HEK293 (cell line): ENCODE measurements at regions not wholly inside any gene's neighbourhood (a gene's known extent, or its start where the extent isn't known, plus 50 kb on each side); places are given as distances from the start of the nearest gene placed in this dataset.

Experiments used
- GLIS1 ChIP-seq: fragments of 450-650 bp; formaldehyde crosslinking; IDR thresholded peaks from 2 replicates; pipeline ENCODE4 v1.5.1; 2016; ENCODE audit warnings: missing biosample characterization, missing genetic modification characterization
- IKZF3 ChIP-seq: fragments of 450-650 bp; IDR thresholded peaks from 2 replicates; pipeline ENCODE4 v1.5.0; 2018; ENCODE audit warnings: missing biosample characterization, mild to moderate bottlenecking, missing genetic modification characterization, moderate library complexity
- KLF8 ChIP-seq: fragments of 450-650 bp; formaldehyde crosslinking; IDR thresholded peaks from 2 replicates; pipeline ENCODE4 v1.5.1; 2016; ENCODE audit warnings: missing biosample characterization, missing genetic modification characterization
- REPIN1 ChIP-seq: fragments of 450-650 bp; formaldehyde crosslinking; IDR thresholded peaks from 2 replicates; pipeline ENCODE4 v1.5.1; 2017; ENCODE audit warnings: missing biosample characterization, missing genetic modification characterization, low read depth
- YY1 ChIP-seq: fragments of 450-650 bp; formaldehyde crosslinking; IDR thresholded peaks from 2 replicates; pipeline ENCODE4 v1.5.1; 2018; ENCODE audit warnings: missing biosample characterization, missing genetic modification characterization
- ZBTB48 ChIP-seq: fragments of 450-650 bp; formaldehyde crosslinking; IDR thresholded peaks from 2 replicates; pipeline ENCODE4 v1.5.1; 2016; ENCODE audit warnings: missing biosample characterization, missing genetic modification characterization
- ZNF221 ChIP-seq: fragments of 450-650 bp; formaldehyde crosslinking; IDR thresholded peaks from 2 replicates; pipeline ENCODE4 v1.5.1; 2017; ENCODE audit warnings: missing biosample characterization, missing genetic modification characterization, borderline replicate concordance
- ZNF350 ChIP-seq: fragments of 450-650 bp; formaldehyde crosslinking; IDR thresholded peaks from 2 replicates; pipeline ENCODE4 v1.5.0; 2017; ENCODE audit warnings: missing biosample characterization, mild to moderate bottlenecking, missing genetic modification characterization
- ZNF423 ChIP-seq: fragments of 450-650 bp; formaldehyde crosslinking; IDR thresholded peaks from 2 replicates; pipeline ENCODE4 v1.5.1; 2016; ENCODE audit warnings: missing biosample characterization, missing genetic modification characterization
- ZXDB ChIP-seq: fragments of 450-650 bp; formaldehyde crosslinking; IDR thresholded peaks from 2 replicates; pipeline ENCODE4 v1.5.1; 2016; ENCODE audit warnings: missing biosample characterization, missing genetic modification characterization
- TF ChIP-seq, protein P1 (sequence below): fragments of 450-650 bp; formaldehyde crosslinking; IDR thresholded peaks from 2 replicates; pipeline ENCODE4 v1.5.1; 2016; ENCODE audit warnings: missing biosample characterization, missing genetic modification characterization
- TF ChIP-seq, protein P2 (sequence below): fragments of 450-650 bp; formaldehyde crosslinking; IDR thresholded peaks from 2 replicates; pipeline ENCODE4 v1.5.1; 2016; ENCODE audit warnings: missing biosample characterization, missing genetic modification characterization

DNA sequence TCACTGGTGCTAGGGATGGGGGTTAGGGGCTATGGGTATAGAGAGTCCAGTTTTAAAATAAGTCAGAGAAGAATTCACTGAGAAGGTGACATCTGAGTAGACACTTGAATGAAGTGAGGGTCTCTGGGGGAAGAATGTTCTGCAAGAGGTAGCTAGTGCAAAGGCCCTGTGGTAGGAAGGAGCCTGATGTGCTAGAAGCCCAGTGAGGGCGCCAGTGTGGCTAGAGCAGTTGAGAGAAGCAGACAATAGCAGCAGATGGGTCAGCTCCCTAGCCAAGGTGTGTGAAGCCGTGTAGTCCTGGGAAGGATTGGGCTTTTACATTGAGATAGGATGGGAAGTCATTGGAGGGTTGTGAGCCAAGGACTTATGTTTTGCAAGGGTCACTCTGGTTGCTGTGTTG is 105.8 kb upstream of the PELI1 start:
- TF ChIP-seq IKZF3: no peak
- TF ChIP-seq, protein P1, sequence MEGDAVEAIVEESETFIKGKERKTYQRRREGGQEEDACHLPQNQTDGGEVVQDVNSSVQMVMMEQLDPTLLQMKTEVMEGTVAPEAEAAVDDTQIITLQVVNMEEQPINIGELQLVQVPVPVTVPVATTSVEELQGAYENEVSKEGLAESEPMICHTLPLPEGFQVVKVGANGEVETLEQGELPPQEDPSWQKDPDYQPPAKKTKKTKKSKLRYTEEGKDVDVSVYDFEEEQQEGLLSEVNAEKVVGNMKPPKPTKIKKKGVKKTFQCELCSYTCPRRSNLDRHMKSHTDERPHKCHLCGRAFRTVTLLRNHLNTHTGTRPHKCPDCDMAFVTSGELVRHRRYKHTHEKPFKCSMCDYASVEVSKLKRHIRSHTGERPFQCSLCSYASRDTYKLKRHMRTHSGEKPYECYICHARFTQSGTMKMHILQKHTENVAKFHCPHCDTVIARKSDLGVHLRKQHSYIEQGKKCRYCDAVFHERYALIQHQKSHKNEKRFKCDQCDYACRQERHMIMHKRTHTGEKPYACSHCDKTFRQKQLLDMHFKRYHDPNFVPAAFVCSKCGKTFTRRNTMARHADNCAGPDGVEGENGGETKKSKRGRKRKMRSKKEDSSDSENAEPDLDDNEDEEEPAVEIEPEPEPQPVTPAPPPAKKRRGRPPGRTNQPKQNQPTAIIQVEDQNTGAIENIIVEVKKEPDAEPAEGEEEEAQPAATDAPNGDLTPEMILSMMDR (tag by site-specific recombination): no peak
- no peak for TF ChIP-seq KLF8 (tag by site-specific recombination)
- TF ChIP-seq GLIS1 (tag by site-specific recombination): no peak
- TF ChIP-seq ZNF221 (tag by site-specific recombination): no peak
- TF ChIP-seq ZBTB48 (tag by site-specific recombination): no peak
- no peak for TF ChIP-seq ZNF423 (tag by site-specific recombination)
- no peak for TF ChIP-seq REPIN1 (tag by site-specific recombination)
- TF ChIP-seq, protein P2, sequence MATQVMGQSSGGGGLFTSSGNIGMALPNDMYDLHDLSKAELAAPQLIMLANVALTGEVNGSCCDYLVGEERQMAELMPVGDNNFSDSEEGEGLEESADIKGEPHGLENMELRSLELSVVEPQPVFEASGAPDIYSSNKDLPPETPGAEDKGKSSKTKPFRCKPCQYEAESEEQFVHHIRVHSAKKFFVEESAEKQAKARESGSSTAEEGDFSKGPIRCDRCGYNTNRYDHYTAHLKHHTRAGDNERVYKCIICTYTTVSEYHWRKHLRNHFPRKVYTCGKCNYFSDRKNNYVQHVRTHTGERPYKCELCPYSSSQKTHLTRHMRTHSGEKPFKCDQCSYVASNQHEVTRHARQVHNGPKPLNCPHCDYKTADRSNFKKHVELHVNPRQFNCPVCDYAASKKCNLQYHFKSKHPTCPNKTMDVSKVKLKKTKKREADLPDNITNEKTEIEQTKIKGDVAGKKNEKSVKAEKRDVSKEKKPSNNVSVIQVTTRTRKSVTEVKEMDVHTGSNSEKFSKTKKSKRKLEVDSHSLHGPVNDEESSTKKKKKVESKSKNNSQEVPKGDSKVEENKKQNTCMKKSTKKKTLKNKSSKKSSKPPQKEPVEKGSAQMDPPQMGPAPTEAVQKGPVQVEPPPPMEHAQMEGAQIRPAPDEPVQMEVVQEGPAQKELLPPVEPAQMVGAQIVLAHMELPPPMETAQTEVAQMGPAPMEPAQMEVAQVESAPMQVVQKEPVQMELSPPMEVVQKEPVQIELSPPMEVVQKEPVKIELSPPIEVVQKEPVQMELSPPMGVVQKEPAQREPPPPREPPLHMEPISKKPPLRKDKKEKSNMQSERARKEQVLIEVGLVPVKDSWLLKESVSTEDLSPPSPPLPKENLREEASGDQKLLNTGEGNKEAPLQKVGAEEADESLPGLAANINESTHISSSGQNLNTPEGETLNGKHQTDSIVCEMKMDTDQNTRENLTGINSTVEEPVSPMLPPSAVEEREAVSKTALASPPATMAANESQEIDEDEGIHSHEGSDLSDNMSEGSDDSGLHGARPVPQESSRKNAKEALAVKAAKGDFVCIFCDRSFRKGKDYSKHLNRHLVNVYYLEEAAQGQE: no peak
- no peak for TF ChIP-seq YY1 (tag by site-specific recombination)
- TF ChIP-seq ZXDB (tag by site-specific recombination): no peak
- no peak for TF ChIP-seq ZNF350 (tag by site-specific recombination)
